Prostate gland (tissue), 2 donors: ENCODE measurements at regions not wholly inside any gene's neighbourhood (a gene's known extent, or its start where the extent isn't known, plus 50 kb on each side); places are given as distances from the start of the nearest gene placed in this dataset.

Experiments
- DNase-seq: peaks from one replicate; pipeline ENCODE4 v3.0.0-alpha.2; 2019; ENCODE audit warnings: low spot score
- H3K27ac ChIP-seq, 2 donors: fragments of 200-600 bp; sonication (generic); 2 replicates each; pipeline ENCODE4 v1.5.1; 2017 to 2019
- H3K27me3 ChIP-seq: fragments of 200-600 bp; sonication (generic); replicated peaks from 2 replicates; pipeline ENCODE4 v1.5.1; 2019; ENCODE audit not compliant: insufficient read depth
- H3K36me3 ChIP-seq, 2 donors: fragments of 200-600 bp; sonication (generic); 1 replicate in 1 of 2; 2 replicates in 1 of 2; pipeline versions ENCODE4 v1.5.1 to v1.8.1; 2017 to 2019
- H3K4me1 ChIP-seq: fragments of 200-600 bp; sonication (generic); replicated peaks from 2 replicates; pipeline ENCODE4 v1.5.1; 2019
- H3K4me3 ChIP-seq, 2 donors: fragments of 200-600 bp; sonication (generic); 2 replicates each; pipeline ENCODE4 v1.5.1; 2017 to 2019
- H3K9me3 ChIP-seq: fragments of 200-600 bp; sonication (generic); 2 replicates; pipeline ENCODE4 v1.5.1; 2017
- CTCF ChIP-seq, 4 experiments: fragments of 200-600 bp in 2 of 4; fragments of 450-650 bp in 2 of 4; sonication (generic) in 2 of 4; IDR thresholded peaks; 1 replicate in 3 of 4; 2 replicates in 1 of 4; pipeline ENCODE4 v1.5.1; 2016 to 2019; ENCODE audit warnings: antibody characterized with exemption in 4 of 4, mild to moderate bottlenecking in 2 of 4, moderate library complexity in 2 of 4
- POLR2A ChIP-seq: fragments of 450-650 bp; IDR thresholded peaks from one replicate; pipeline ENCODE4 v1.6.1; 2016; ENCODE audit warnings: antibody characterized with exemption, mild to moderate bottlenecking
- POLR2AphosphoS5 ChIP-seq: sonication (generic); formaldehyde crosslinking; IDR thresholded peaks from one replicate; pipeline ENCODE4 v1.6.1; 2017; ENCODE audit warnings: antibody characterized with exemption
- WGBS: methylation state at CpG from one replicate; pipeline ENCODE4 v1.1.5; 2018; 5-methylcytosine and 5-hydroxymethylcytosine counted together
- intact Hi-C: fragments of 100-400 bp; cut with DNase I; formaldehyde crosslinking; loops from one replicate; pipeline ENCODE4 v1.14.2; 2022

- no peaks in the 10 kb centered on the region for H3K9me3 ChIP-seq
- no peak overlapping the region for H3K27ac ChIP-seq
- WGBS, result 58% methylated on average over 2 of the region's 2 CpGs
- no peak overlapping the region for H3K4me3 ChIP-seq
- no peaks in the 10 kb centered on the region for H3K36me3 ChIP-seq
- no peaks in the 10 kb centered on the region for H3K4me1 ChIP-seq
- intact Hi-C loops, result no loop called here
- peak; percentile 20 for TF ChIP-seq POLR2AphosphoS5
- no peak for TF ChIP-seq POLR2A
- no peaks in the 10 kb centered on the region for H3K27me3 ChIP-seq
- DNase-seq, result peak; percentile 17
These were observed 128.1 kb upstream of the CCDC54 start for GRCh38 chr3:107249132-107249531.

- Histone ChIP-seq H3K36me3 (no peaks in the 10 kb centered on the region), H3K27me3 (no peaks in the 10 kb centered on the region), H3K4me3 (no peak overlapping the region), H3K4me1 (no peaks in the 10 kb centered on the region), H3K9me3 (no peaks in the 10 kb centered on the region), H3K27ac (no peak overlapping the region)
- WGBS, result 83% methylated on average over 4 of the region's 4 CpGs
- intact Hi-C loops, result no loop called here
- TF ChIP-seq CTCF (IDR thresholded peaks at IDR 0.05) (no peak), POLR2AphosphoS5 (no peak), POLR2A (no peak)
- DNase-seq, result no peak
These were observed 127.0 kb upstream of the CCDC54 start for GRCh38 chr3:107250221-107250620.

GRCh38 chr3:107251819-107252218, 125.4 kb upstream of the CCDC54 start:
- intact Hi-C loops, result no loop called here

GRCh38 chr3:107256963-107257362, 120.3 kb upstream of the CCDC54 start:
- DNase-seq, result no peak
- Histone ChIP-seq H3K9me3 (no peaks in the 10 kb centered on the region), H3K4me3 (no peak overlapping the region), H3K36me3 (no peaks in the 10 kb centered on the region), H3K27me3 (no peaks in the 10 kb centered on the region), H3K27ac (no peak overlapping the region), H3K4me1 (no peaks in the 10 kb centered on the region)
- intact Hi-C loops, result no loop called here
- 0% methylated on average over 1 of the region's 1 CpG for WGBS
- TF ChIP-seq POLR2A (no peak), CTCF (IDR thresholded peaks at IDR 0.05) (no peak), POLR2AphosphoS5 (no peak)

More at GRCh38 chr3:107251819-107252218, 125.4 kb upstream of the CCDC54 start:
- TF ChIP-seq CTCF (IDR thresholded peaks at IDR 0.05), result no peak
- TF ChIP-seq POLR2A, result no peak
- TF ChIP-seq POLR2AphosphoS5, result no peak
- WGBS, result 99% methylated on average over 5 of the region's 5 CpGs
- H3K36me3 ChIP-seq, result no peaks in the 10 kb centered on the region
- H3K9me3 ChIP-seq, result no peaks in the 10 kb centered on the region
- no peaks in the 10 kb centered on the region for H3K4me1 ChIP-seq
- H3K4me3 ChIP-seq, result no peak overlapping the region
- H3K27me3 ChIP-seq, result no peaks in the 10 kb centered on the region
- DNase-seq, result no peak
- no peak overlapping the region for H3K27ac ChIP-seq

- no peaks in the 10 kb centered on the region for H3K36me3 ChIP-seq
- intact Hi-C loops, result no loop called here
- H3K4me1 ChIP-seq, result peaks cover 4% of the 10 kb centered on the region
- DNase-seq, result no peak
- 65% methylated on average over 1 of the region's 1 CpG for WGBS
- H3K27ac ChIP-seq, result no peak overlapping the region
- no peak overlapping the region for H3K4me3 ChIP-seq
- H3K27me3 ChIP-seq, result no peaks in the 10 kb centered on the region
- no peaks in the 10 kb centered on the region for H3K9me3 ChIP-seq
- TF ChIP-seq POLR2A (no peak), CTCF (IDR thresholded peaks at IDR 0.05) (no peak)
These were observed 118.9 kb upstream of the CCDC54 start for GRCh38 chr3:107258300-107258699.
